Ishikawa (cell line): ENCODE measurements at regions not wholly inside any gene's neighbourhood (a gene's known extent, or its start where the extent isn't known, plus 50 kb on each side); places are given as distances from the start of the nearest gene placed in this dataset.

Experiments used
- CEBPB ChIP-seq: IDR thresholded peaks from 2 replicates; pipeline ENCODE4 v1.6.1; 2012
- CREB1 ChIP-seq: IDR thresholded peaks from 2 replicates; pipeline ENCODE4 v1.6.1; 2012; ENCODE audit warnings: low read depth
- EGR1 ChIP-seq: IDR thresholded peaks from 2 replicates; pipeline ENCODE4 v1.6.1; 2012
- EP300 ChIP-seq: IDR thresholded peaks from 2 replicates; pipeline ENCODE4 v1.6.1; 2012; ENCODE audit warnings: borderline replicate concordance
- FOXM1 ChIP-seq: IDR thresholded peaks from 2 replicates; pipeline ENCODE4 v1.6.1; 2012; ENCODE audit warnings: low read depth, borderline replicate concordance
- MAX ChIP-seq: IDR thresholded peaks from 2 replicates; pipeline ENCODE4 v1.6.1; 2012
- NFIC ChIP-seq: IDR thresholded peaks from 2 replicates; pipeline ENCODE4 v1.6.1; 2012
- RAD21 ChIP-seq: IDR thresholded peaks from 2 replicates; pipeline ENCODE4 v1.6.1; 2012; ENCODE audit warnings: low read depth
- REST ChIP-seq: IDR thresholded peaks from 2 replicates; pipeline ENCODE4 v1.6.1; 2012; ENCODE audit warnings: low read depth, mild to moderate bottlenecking
- TAF1 ChIP-seq: IDR thresholded peaks from 2 replicates; pipeline ENCODE4 v1.6.1; 2012; ENCODE audit warnings: low read depth, mild to moderate bottlenecking
- TCF12 ChIP-seq: IDR thresholded peaks from 2 replicates; pipeline ENCODE4 v1.6.1; 2012; ENCODE audit warnings: low read depth
- TEAD4 ChIP-seq: IDR thresholded peaks from 2 replicates; pipeline ENCODE4 v1.6.1; 2012
- USF1 ChIP-seq: IDR thresholded peaks from 2 replicates; pipeline ENCODE4 v1.6.1; 2012
- YY1 ChIP-seq: IDR thresholded peaks from 2 replicates; pipeline ENCODE4 v1.6.1; 2012; ENCODE audit warnings: low read depth
- ZBTB7A ChIP-seq: IDR thresholded peaks from 2 replicates; pipeline ENCODE4 v1.6.1; 2012; ENCODE audit warnings: low read depth

- no peak for TF ChIP-seq EGR1
- no peak for TF ChIP-seq TCF12
Measured at GRCh38 chr1:2934156-2934540, 87.1 kb upstream of the ACTRT2 start.

GRCh38 chr1:2934642-2935081, 86.6 kb upstream of the ACTRT2 start:
- TF ChIP-seq TEAD4 (no peak), NFIC (no peak), YY1 (no peak), CREB1 (no peak), ZBTB7A (no peak), TCF12 (no peak), TAF1 (no peak), EP300 (no peak), FOXM1 (no peak), MAX (no peak), RAD21 (no peak), REST (no peak), CEBPB (no peak), USF1 (no peak), EGR1 (no peak)

GRCh38 chr1:2935184-2935583, 86.1 kb upstream of the ACTRT2 start:
- TF ChIP-seq CEBPB: no peak
- TF ChIP-seq EP300: no peak
- TF ChIP-seq NFIC: no peak
- no peak for TF ChIP-seq REST

GRCh38 chr1:2935751-2936390, 85.4 kb upstream of the ACTRT2 start:
- TF ChIP-seq TCF12 (no peak), TEAD4 (no peak), ZBTB7A (no peak), USF1 (no peak), TAF1 (no peak), CEBPB (no peak), CREB1 (no peak), EP300 (no peak), REST (no peak), RAD21 (no peak), EGR1 (no peak), MAX (no peak), FOXM1 (no peak)
